HG03025 (cell line): ENCODE measurements at regions not wholly inside any gene's neighbourhood (a gene's known extent, or its start where the extent isn't known, plus 50 kb on each side); places are given as distances from the start of the nearest gene placed in this dataset.
"Not testable (repeated sequence)": the region's sequence is repeated elsewhere in the genome, so short reads cannot be mapped to it uniquely, and the experiment has no call there.

ENCODE experiments used
- ATAC-seq: cut with Tn5 transposase; IDR thresholded peaks from one replicate; pipeline ENCODE4 v1.9.1; 2021; ENCODE audit warnings: mild to moderate bottlenecking, moderate library complexity; ENCODE audit not compliant: unreplicated experiment, low FRiP score

DNA sequence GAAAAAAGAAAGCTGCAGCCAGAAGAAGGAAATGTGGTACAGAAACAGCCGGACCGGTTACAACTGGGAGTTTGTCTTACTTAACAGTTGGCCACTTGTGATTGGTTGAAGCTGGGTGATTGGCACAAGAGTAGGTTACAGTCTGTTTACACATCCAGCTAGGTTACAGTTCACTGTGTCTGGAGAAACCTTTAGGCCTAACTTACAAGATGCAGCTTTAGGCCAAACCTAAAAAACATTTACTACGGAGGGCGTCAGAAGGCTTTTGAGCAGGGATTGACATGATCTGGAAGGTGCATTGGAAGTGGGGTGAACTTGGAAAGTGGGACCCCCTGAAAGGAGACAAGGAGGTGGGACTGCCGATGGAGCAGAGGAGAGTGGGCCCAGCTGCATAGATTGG lies 122.3 kb downstream of the BANF2 start:
- no peak for ATAC-seq

DNA sequence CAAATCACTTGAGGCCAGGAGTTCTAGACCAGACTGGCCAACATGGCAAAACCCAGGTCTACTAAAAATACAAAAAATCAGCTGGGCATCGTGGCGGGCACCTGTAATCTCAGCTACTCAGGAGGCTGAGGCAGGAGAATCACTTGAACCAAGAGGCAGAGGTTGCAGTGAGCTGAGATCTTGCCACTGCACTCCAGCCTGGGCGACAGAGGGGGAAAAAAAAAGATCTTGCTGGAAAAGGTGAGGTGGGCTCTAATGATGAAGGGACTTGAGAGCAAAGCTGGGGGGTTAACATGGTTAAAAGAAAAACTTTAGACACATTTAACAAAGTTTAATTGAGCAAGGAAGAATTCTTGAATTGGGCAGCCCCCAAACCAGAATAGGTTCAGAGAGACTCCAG lies 121.8 kb downstream of the BANF2 start:
- not testable (repeated sequence) for ATAC-seq

- ATAC-seq = no peak
Measured at GRCh38 chr20:17819395-17820093, 119.8 kb downstream of the BANF2 start.

DNA sequence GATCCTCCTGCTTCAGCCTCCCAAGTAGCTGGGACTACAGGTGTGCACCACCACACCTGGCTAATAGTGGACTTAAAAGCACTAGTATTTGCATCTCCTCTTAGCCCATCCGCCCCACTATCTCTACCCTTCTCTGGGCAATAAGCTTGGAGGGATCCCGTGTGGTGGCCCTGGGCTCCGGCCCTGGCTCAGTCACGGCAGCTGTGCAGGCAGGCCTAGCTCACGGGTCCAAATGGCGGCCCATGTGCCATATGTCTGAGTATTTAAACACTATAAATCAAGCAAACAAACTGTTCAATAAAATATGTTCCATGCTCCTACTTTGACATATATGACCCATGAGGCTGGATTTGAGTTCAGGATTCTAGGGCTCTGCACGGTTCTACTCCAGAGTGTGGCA lies 118.4 kb downstream of the BANF2 start:
- ATAC-seq = no peak

GRCh38 chr20:17816804-17817587 lies 117.2 kb downstream of the BANF2 start:
- ATAC-seq = no peak

- no peak for ATAC-seq
Measured at GRCh38 chr20:17811628-17811965, 111.8 kb downstream of the BANF2 start.

GRCh38 chr20:17810847-17811627 lies 111.3 kb downstream of the BANF2 start:
- no peak for ATAC-seq

DNA sequence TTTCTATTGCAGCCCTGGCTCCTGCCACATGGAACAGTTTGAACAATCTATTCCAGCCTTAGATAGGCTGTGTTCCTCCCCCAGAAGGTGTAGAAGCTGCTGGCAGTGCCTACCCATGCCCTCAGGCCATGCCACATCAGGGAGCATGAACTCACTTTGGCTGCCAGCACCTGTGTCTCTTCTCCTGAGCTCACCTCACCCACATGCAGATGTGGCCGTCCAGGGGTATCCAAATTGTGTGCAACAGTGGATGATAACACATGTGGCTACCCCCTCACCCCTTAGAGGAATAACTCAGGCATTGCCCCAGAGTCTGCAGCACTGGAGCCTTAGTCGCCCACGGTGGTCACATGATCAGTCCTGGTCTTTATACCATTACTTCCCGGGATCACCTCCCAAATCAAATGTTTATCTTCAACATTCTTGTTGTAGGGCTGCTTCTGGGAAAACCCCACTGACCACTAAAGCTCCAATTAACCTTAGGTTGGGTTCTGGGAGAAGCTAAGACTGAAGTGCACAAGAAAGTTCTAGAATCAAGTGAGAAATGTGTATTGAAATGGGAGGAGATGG lies 110.4 kb downstream of the BANF2 start:
- ATAC-seq = no peak

GRCh38 chr20:17809362-17810061 lies 109.7 kb downstream of the BANF2 start:
- ATAC-seq = no peak

- ATAC-seq = no peak
Measured at GRCh38 chr20:17808782-17809181, 109.0 kb downstream of the BANF2 start.

DNA sequence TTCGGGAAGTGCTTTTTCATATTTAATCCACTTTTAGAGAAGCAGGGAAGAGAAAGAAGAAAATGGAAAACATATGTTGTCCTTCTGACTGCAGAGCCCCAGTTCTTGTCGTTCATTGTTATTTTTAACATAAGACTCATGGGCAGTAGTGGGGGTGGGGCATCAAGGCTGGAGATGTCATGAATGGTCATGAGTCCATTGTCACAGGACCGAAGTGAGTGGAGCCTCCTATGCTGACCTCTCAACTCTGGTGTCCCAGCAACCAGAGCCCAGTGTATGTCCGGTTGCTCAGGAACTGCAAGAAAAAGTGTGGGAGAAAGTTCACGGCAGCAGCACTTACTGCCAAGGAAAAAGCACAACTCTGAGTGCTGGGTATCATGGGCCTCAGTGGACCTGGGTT lies 108.6 kb downstream of the BANF2 start:
- no peak for ATAC-seq

DNA sequence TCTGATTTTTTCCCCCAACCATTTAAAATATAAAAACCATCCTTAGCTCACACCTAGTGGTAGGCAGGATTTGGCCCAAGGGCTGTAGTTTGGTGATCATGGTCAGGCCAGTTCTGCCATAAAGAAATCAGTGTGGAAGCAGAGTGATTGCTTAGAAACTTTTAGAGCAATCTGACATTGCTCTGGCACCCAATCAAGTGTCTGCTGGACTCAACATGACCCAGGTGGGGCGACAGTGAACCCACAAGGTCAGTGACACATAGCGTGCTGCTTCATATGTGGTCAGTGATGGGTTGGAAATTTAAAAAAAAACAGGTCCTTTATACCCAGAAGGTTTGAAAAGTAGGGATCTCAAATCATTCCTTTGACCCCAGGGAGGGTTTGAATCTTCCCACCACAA lies 107.9 kb downstream of the BANF2 start:
- ATAC-seq = no peak

DNA sequence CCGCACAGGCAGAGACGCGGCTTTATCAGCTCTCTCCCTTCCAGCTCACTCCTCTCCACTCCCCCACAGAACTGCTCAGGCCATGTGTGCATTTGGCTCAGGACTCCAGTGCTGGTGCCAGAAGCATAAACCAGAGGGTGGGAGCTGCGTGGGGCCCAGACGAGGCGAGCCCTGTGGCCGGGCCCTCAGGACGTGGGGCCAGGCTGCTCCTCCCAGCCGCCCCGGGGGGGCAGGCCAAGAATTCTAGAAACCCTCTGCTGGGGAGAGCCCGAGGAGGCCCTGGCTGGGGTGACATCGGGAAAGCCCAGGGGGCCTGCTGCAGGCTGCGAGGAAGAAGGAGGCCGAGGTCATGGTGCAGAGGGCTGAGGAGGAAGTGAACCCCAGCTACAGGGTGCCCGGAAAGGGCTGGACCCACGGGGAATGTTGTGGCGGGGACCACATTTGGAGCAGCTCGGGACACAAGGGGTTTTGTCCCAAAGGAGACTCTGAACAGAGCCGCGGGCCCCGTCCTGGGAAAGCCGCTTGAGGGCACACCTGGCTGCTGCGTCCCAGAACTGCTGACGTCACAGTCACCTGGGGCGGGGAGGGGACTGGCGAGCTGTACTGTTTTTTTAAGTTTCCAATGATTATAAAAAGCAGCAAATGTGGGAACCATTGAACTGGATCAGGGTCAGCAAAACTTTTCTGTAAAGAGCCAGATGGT lies 107.1 kb downstream of the BANF2 start:
- no peak for ATAC-seq

- no peak for ATAC-seq
Measured at GRCh38 chr20:17806107-17806506, 106.3 kb downstream of the BANF2 start.

- no peak for ATAC-seq
Measured at GRCh38 chr20:17803765-17804164, 104.0 kb downstream of the BANF2 start.

GRCh38 chr20:17799575-17800227 lies 99.9 kb downstream of the BANF2 start:
- ATAC-seq = no peak

- no peak for ATAC-seq
Measured at GRCh38 chr20:17798601-17799000, 98.8 kb downstream of the BANF2 start.

GRCh38 chr20:17797579-17797978 lies 97.8 kb downstream of the BANF2 start:
- no peak for ATAC-seq

GRCh38 chr20:17797161-17797560 lies 97.4 kb downstream of the BANF2 start:
- ATAC-seq = no peak
